ENCODE measurements at regions not wholly inside any gene's neighbourhood (a gene's known extent, or its start where the extent isn't known, plus 50 kb on each side); places are given as distances from the start of the nearest gene placed in this dataset.

DNA sequence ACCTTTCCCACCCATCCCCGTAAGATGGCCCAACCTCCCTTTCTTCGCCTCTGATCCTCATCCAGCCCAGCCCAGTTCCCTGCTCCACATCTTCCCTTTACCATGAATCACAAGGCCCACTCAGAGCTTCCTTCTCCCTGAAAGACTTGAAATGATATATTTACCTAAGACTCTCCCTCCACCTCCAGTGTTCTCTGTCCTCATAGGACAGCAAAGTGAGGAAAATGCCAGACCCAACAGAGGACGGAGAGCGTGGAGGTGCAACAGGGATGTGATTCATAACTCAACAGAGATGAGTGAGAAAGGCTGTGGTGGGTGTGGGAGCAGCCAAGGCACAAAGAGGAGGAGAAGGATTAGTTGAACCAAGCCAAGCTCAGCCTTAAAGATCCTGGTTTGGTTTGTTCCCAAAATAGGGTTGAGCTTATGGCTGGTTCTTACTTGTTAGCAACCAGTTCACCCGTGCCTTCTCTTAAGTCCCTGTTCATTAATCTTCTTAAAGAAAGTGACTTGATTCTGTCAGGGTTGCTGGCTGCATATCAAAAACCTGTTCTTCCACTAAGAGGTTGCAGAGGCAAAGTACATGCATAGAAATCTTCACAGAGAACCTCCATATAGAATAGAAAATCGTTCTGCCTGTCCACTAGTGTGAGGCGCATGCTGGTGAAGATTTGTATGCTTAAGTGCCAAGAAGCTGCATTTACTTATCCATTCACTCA, 183.2 kb downstream of the ACTL7B start:
- TF ChIP-seq, protein P1, sequence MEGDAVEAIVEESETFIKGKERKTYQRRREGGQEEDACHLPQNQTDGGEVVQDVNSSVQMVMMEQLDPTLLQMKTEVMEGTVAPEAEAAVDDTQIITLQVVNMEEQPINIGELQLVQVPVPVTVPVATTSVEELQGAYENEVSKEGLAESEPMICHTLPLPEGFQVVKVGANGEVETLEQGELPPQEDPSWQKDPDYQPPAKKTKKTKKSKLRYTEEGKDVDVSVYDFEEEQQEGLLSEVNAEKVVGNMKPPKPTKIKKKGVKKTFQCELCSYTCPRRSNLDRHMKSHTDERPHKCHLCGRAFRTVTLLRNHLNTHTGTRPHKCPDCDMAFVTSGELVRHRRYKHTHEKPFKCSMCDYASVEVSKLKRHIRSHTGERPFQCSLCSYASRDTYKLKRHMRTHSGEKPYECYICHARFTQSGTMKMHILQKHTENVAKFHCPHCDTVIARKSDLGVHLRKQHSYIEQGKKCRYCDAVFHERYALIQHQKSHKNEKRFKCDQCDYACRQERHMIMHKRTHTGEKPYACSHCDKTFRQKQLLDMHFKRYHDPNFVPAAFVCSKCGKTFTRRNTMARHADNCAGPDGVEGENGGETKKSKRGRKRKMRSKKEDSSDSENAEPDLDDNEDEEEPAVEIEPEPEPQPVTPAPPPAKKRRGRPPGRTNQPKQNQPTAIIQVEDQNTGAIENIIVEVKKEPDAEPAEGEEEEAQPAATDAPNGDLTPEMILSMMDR (IDR thresholded peaks at IDR 0.05): no peak
- TF ChIP-seq POLR2A (IDR thresholded peaks at IDR 0.05): no peak

Data from adrenal gland (tissue), 5 donors.